HFFc6 (cell line): ENCODE measurements at regions not wholly inside any gene's neighbourhood (a gene's known extent, or its start where the extent isn't known, plus 50 kb on each side); places are given as distances from the start of the nearest gene placed in this dataset.

Experiments used
- DNase-seq: peaks from one replicate; pipeline ENCODE4 v3.0.0-alpha.2; 2018
- H3K27ac Mint-ChIP-seq: 2 replicates; pipeline ENCODE4 v1.8.0; 2020; ENCODE audit warnings: mild to moderate bottlenecking, mixed read lengths
- H3K27me3 Mint-ChIP-seq: 2 replicates; pipeline ENCODE4 v1.8.0; 2021; ENCODE audit warnings: mild to moderate bottlenecking, moderate library complexity, mixed read lengths; ENCODE audit not compliant: insufficient read depth
- H3K36me3 Mint-ChIP-seq: 2 replicates; pipeline ENCODE4 v1.8.0; 2021; ENCODE audit warnings: low read depth, mixed read lengths
- H3K4me1 Mint-ChIP-seq: 2 replicates; pipeline ENCODE4 v1.8.0; 2020; ENCODE audit warnings: low read depth, mixed read lengths
- H3K4me3 Mint-ChIP-seq: 2 replicates; pipeline ENCODE4 v1.8.0; 2020; ENCODE audit warnings: mild to moderate bottlenecking, moderate library complexity, mixed read lengths
- H3K9me3 Mint-ChIP-seq: 2 replicates; pipeline ENCODE4 v1.8.0; 2020; ENCODE audit warnings: mild to moderate bottlenecking, mixed read lengths
- TF ChIP-seq, protein P1 (sequence below): fragments of 200-600 bp; sonication (generic); IDR thresholded peaks from 2 replicates; pipeline ENCODE4 v1.5.0; 2021; ENCODE audit warnings: antibody characterized with exemption, mild to moderate bottlenecking

DNA sequence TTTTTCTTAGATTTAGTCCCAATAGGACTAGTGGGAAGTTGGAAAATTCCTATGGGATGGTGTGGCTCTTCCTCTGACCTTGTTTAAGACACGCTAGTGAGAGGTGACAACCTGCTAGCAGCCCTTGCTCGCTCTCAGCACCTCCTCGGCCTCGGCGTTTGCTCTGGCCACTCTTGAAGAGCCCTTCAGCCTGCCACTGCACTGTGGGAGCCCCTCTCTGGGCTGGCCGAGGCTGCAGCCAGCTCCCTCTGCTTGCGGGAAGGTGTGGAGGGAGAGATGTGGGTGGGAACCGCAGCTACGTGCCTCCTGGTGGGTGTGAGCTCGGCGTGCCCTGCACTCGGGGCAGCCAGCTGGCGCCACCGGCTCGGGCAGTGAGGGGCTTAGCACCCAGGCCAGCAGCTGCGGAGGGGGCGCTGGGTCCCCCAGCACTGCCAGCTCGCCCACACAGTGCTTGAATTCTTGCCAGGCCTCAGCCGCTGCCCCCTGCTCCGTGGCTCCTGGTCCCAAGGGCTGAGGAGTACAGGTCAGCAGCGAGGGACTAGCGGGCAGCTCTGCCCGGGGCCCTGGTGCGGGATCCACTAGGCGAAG, 254.5 kb upstream of the ANKRD55 start:
- peaks cover 18% of the 10 kb centered on the region for H3K27me3 Mint-ChIP-seq
- TF ChIP-seq, protein P1, sequence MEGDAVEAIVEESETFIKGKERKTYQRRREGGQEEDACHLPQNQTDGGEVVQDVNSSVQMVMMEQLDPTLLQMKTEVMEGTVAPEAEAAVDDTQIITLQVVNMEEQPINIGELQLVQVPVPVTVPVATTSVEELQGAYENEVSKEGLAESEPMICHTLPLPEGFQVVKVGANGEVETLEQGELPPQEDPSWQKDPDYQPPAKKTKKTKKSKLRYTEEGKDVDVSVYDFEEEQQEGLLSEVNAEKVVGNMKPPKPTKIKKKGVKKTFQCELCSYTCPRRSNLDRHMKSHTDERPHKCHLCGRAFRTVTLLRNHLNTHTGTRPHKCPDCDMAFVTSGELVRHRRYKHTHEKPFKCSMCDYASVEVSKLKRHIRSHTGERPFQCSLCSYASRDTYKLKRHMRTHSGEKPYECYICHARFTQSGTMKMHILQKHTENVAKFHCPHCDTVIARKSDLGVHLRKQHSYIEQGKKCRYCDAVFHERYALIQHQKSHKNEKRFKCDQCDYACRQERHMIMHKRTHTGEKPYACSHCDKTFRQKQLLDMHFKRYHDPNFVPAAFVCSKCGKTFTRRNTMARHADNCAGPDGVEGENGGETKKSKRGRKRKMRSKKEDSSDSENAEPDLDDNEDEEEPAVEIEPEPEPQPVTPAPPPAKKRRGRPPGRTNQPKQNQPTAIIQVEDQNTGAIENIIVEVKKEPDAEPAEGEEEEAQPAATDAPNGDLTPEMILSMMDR = no peak
- no peaks in the 10 kb centered on the region for H3K36me3 Mint-ChIP-seq
- no peak for DNase-seq
- H3K27ac Mint-ChIP-seq = no peak overlapping the region
- no peak overlapping the region for H3K4me3 Mint-ChIP-seq
- no peaks in the 10 kb centered on the region for H3K4me1 Mint-ChIP-seq
- H3K9me3 Mint-ChIP-seq = peaks cover 9% of the 10 kb centered on the region

DNA sequence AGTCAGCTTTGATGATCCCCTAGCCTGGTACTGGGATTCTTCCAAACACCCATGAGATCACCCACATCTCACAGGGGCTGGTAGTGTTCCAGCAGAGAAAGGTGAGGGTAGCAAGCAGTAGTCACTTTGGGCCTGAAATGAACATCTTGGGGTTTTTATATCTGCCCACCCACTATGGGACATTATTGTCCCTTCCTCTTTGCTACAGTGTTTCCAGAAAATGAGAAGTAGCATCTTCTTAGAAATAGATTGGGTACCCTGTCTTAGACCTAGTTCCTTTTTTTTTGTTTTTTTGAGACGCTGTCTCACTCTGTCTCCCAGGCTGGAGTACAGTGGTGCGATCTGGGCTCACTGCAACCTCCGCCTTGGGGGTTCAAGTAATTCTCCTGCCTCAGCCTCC, 249.2 kb upstream of the ANKRD55 start:
- Mint-ChIP-seq H3K27ac (no peak overlapping the region), H3K27me3 (peaks cover 7% of the 10 kb centered on the region; the same call in 1 of the 2 replicates), H3K4me1 (peaks cover 19% of the 10 kb centered on the region), H3K9me3 (peaks cover 4% of the 10 kb centered on the region; the same call in 1 of the 2 replicates), H3K36me3 (no peaks in the 10 kb centered on the region), H3K4me3 (0 out of 2 replicates have a peak overlapping the region, but pooled peaks have one; percentile 88)
- TF ChIP-seq, protein P1 = no peak
- no peak for DNase-seq

DNA sequence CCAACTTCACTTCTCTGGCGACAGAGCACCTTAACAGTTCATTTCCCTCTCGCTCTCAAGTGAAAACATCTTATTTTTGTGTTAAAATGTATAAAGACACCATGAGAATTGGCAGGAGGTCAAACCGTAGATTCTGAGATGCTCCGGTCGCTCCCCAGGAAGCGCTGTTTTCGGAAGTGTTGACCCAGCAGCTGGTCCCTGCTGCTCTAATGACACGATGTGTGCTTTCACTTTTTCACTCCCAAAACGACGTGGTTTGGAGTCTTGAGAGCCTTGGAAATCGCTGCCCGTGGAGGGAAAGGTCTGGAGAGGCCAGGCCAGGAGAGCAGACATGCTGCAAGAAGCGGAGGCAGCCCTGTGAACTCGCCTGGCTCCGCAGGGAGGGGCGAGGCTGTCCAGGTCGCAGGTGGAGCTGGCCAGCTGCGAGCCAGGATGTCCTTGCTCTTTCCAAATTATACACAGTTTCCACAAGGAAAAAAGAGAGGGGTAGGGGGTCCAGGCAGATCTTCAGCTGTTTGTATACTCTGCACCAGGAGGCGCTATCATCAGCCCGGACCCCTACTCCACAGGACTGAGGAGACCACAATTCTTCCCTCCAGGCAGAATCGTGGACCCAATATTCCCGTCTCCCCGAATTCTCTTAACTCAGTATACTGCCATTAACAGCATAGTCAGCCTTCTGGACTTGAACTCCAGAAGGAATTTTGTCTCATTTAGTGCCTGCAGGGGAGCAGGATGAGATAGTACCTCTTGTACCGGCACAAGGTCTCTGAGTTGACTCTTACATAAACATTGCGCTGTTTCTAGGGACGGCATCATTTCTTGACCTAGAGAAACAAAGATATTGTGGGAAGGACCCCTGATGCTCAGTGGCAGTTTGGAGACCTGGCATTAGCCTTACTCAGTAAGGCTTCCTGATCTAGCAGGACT, 248.6 kb upstream of the ANKRD55 start:
- DNase-seq = no peak
- peaks cover 2% of the 10 kb centered on the region; the same call in 1 of the 2 replicates for H3K9me3 Mint-ChIP-seq
- H3K4me1 Mint-ChIP-seq = peaks cover 21% of the 10 kb centered on the region
- H3K27ac Mint-ChIP-seq = peak overlapping the region; percentile 38
- H3K27me3 Mint-ChIP-seq = peaks cover 7% of the 10 kb centered on the region; the same call in 1 of the 2 replicates
- peak overlapping the region; percentile 88 for H3K4me3 Mint-ChIP-seq
- no peaks in the 10 kb centered on the region for H3K36me3 Mint-ChIP-seq
- TF ChIP-seq, protein P1 = peak; percentile 59

DNA sequence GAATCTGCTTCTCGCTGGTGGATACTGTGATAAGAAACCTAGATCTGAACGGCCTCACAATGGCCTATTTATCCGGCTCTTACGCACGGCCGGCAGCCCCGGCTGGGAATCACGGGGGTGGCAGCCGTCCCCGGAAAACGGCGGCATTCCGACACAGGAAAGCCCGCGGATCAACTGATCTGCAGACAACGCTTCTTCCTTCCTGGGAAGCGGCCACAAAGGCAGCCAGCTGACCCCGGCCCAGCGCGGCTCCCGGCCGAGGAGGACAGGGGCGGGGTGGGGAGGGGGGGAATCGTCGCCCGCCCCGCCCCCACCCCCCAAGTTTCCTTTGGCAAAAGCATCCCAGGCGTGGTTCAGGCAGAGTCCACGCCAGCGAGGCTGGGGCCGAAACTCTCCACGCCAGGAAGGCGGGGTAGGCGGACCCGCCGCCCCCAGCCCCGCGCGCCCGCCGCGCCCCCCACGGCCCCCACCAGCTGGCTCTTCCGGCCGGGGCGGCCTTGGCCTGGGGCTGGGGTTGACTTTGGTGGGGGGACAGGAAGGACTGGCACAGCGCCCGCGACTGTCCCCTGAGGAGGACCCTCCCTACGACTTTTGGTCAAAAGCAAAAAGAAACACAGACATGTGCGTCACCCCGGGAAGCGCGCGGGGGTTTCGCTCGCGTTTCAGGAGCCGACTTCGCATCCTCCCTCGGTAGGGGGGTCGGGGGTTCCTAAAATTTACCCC, 247.7 kb upstream of the ANKRD55 start:
- peak overlapping the region; percentile 38 for H3K27ac Mint-ChIP-seq
- peaks cover 29% of the 10 kb centered on the region for H3K4me1 Mint-ChIP-seq
- peak overlapping the region; percentile 88 for H3K4me3 Mint-ChIP-seq
- H3K9me3 Mint-ChIP-seq = no peaks in the 10 kb centered on the region
- H3K36me3 Mint-ChIP-seq = no peaks in the 10 kb centered on the region
- peak; percentile 2 for DNase-seq
- TF ChIP-seq, protein P1 = no peak
- H3K27me3 Mint-ChIP-seq = peaks cover 8% of the 10 kb centered on the region; the same call in 1 of the 2 replicates

DNA sequence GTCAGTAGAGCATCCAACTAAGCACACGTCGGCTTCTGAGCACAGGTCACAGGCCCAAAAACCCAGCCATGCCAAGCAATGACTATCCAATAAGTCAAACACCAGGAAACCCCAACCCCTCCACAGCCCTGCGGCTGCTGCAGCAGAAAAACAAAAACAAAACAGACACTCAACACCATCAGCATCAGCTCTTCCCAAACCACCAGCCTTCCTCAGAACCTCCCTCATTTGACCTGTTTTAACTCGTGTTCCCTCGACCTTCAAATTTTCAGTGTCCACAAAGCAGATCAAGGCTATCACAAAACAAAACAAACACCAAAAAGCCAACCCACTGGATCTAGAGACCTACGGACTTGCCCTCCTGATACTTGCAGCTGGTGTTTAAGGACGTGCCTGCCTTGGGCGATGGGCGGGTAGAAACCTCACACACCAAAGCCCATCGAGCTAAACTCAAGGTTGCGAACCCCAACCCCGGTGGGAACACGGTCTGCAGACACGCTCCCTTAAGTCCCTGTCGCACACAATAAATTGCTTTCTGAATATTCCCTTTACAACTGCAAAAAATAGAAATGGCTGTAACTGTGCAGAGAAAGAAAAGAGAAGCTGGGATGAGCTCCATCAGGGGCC, 247.1 kb upstream of the ANKRD55 start:
- peak overlapping the region; percentile 6 for H3K27ac Mint-ChIP-seq
- H3K4me3 Mint-ChIP-seq = peak overlapping the region; percentile 76
- H3K4me1 Mint-ChIP-seq = peaks cover 33% of the 10 kb centered on the region
- H3K27me3 Mint-ChIP-seq = peaks cover 9% of the 10 kb centered on the region; the same call in 1 of the 2 replicates
- H3K36me3 Mint-ChIP-seq = no peaks in the 10 kb centered on the region
- TF ChIP-seq, protein P1 = no peak
- no peaks in the 10 kb centered on the region for H3K9me3 Mint-ChIP-seq
- DNase-seq = no peak
